CD4-positive, alpha-beta T cell (primary cell): ENCODE measurements at regions not wholly inside any gene's neighbourhood (a gene's known extent, or its start where the extent isn't known, plus 50 kb on each side); places are given as distances from the start of the nearest gene placed in this dataset.

Experiments
- ATAC-seq: fragments of 200-7000 bp; cut with Tn5 transposase; one replicate; pipeline ENCODE4 v1.10.0; 2022; ENCODE audit warnings: mild to moderate bottlenecking; ENCODE audit not compliant: poor library complexity
- CTCF ChIA-PET: fragments of 350-600 bp; sonication (Branson Sonifier 250); formaldehyde crosslinking; loops from one replicate; lab custom pipeline; 2021; ENCODE audit warnings: antibody characterized with exemption, inconsistent platforms; lab: Charles Lee
- POLR2A ChIA-PET: fragments of 350-600 bp; sonication (Branson Sonifier 250); formaldehyde crosslinking; loops from one replicate; lab custom pipeline; 2021; ENCODE audit warnings: antibody characterized with exemption, inconsistent platforms; lab: Charles Lee
- DNase-seq, 14 experiments: peaks; one replicate each; pipeline ENCODE4 v3.0.0-alpha.2; 2013 to 2020; ENCODE audit warnings: mixed read lengths in 2 of 14
- H3K27ac ChIP-seq, 2 donors: one replicate each; pipeline versions ENCODE4 v1.5.1 to v1.7.0; 2013; ENCODE audit warnings: low read length in 2 of 2, low read depth in 1 of 2, mild to moderate bottlenecking in 1 of 2
- H3K27me3 ChIP-seq, 2 experiments: 1 replicate in 1 of 2; 2 replicates in 1 of 2; pipeline versions ENCODE4 v1.6.1 to v1.7.0; 2013; ENCODE audit warnings: low read length in 2 of 2, control low read depth in 1 of 2, mild to moderate bottlenecking in 1 of 2, moderate library complexity in 1 of 2; ENCODE audit not compliant: insufficient read depth in 2 of 2, control insufficient read depth in 1 of 2
- H3K36me3 ChIP-seq: one replicate; pipeline ENCODE4 v1.6.1; 2013; ENCODE audit warnings: low read length, control low read depth; ENCODE audit not compliant: insufficient read depth
- H3K4me1 ChIP-seq: one replicate; pipeline ENCODE4 v1.6.1; 2013; ENCODE audit warnings: low read length, control low read depth; ENCODE audit not compliant: insufficient read depth
- H3K4me3 ChIP-seq: one replicate; pipeline ENCODE4 v1.5.1; 2013; ENCODE audit warnings: mild to moderate bottlenecking, low read length, moderate library complexity
- H3K9me3 ChIP-seq, 2 experiments: 1 replicate in 1 of 2; 2 replicates in 1 of 2; pipeline versions ENCODE4 v1.6.1 to v1.7.0; 2013; ENCODE audit warnings: low read length in 2 of 2, mild to moderate bottlenecking in 2 of 2, control low read depth in 1 of 2, moderate library complexity in 1 of 2; ENCODE audit not compliant: control insufficient read depth in 1 of 2, insufficient read depth in 1 of 2
- H3K27ac Mint-ChIP-seq: one replicate; pipeline ENCODE4 v1.8.0; 2020; ENCODE audit warnings: mixed read lengths
- H3K27me3 Mint-ChIP-seq: one replicate; pipeline ENCODE4 v1.8.0; 2021; ENCODE audit warnings: mixed read lengths
- H3K36me3 Mint-ChIP-seq: one replicate; pipeline ENCODE4 v1.8.0; 2021; ENCODE audit warnings: low read depth, mixed read lengths
- H3K4me1 Mint-ChIP-seq: one replicate; pipeline ENCODE4 v1.8.0; 2021; ENCODE audit warnings: low read depth, mixed read lengths
- H3K4me3 Mint-ChIP-seq: one replicate; pipeline ENCODE4 v1.8.0; 2020; ENCODE audit warnings: mild to moderate bottlenecking, mixed read lengths
- H3K9me3 Mint-ChIP-seq: one replicate; pipeline ENCODE4 v1.8.0; 2020; ENCODE audit warnings: mixed read lengths
- intact Hi-C, 2 experiments: fragments of 100-400 bp; cut with DNase I in 1 of 2; cut with micrococcal nuclease in 1 of 2; formaldehyde crosslinking; loops; one replicate each; pipeline versions ENCODE4 v1.15.1 to v1.9.0; 2023 to 2025; cut with DNase I, micrococcal nuclease
- TF ChIP-seq, protein P1 (sequence below): fragments of 200-600 bp; IDR thresholded peaks from one replicate; pipeline ENCODE4 v1.8.0; 2022; ENCODE audit warnings: antibody characterized with exemption, mild to moderate bottlenecking

DNA sequence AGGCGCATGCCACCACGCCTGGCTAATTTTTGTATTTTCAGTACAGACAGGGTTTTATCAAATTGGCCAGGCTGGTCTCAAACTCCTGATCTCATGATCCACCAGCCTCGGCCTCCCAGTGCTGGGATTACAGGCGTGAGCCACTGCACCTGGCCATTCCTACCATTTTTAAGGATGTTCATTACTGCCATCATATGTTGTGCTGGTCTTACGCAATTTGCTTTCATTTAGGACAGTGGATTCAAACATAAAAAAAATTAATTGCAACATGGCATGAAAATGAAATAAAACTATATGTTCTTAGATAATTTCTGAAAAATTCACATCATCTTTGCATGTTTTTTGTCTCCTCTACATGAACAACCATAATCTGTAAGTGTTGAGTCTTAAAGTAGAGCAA is 527.7 kb downstream of the LTN1 start:
- no peak overlapping the region for H3K4me3 Mint-ChIP-seq

DNA sequence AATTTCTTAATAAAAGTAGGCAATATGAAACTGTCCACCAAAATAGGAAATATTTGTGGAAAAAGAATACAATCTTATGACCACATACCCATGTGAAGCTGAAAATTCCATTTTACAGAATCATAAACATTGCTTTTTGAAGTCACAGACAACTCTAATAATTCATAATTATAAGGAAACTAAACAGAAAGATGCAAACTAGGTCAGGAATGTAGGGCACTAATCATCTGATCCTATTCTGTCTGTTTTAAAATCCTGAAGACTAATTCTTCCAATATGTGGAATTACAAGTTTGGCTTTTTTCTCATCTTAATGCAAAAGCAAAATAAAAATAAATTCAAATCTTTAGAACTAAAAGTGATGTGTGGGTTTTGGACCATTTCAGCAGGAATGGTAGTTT is 528.6 kb downstream of the LTN1 start:
- TF ChIP-seq, protein P1, sequence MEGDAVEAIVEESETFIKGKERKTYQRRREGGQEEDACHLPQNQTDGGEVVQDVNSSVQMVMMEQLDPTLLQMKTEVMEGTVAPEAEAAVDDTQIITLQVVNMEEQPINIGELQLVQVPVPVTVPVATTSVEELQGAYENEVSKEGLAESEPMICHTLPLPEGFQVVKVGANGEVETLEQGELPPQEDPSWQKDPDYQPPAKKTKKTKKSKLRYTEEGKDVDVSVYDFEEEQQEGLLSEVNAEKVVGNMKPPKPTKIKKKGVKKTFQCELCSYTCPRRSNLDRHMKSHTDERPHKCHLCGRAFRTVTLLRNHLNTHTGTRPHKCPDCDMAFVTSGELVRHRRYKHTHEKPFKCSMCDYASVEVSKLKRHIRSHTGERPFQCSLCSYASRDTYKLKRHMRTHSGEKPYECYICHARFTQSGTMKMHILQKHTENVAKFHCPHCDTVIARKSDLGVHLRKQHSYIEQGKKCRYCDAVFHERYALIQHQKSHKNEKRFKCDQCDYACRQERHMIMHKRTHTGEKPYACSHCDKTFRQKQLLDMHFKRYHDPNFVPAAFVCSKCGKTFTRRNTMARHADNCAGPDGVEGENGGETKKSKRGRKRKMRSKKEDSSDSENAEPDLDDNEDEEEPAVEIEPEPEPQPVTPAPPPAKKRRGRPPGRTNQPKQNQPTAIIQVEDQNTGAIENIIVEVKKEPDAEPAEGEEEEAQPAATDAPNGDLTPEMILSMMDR = no peak
- intact Hi-C loops = no loop called here
- Histone ChIP-seq H3K9me3 (no peaks in the 10 kb centered on the region), H3K4me3 (no peak overlapping the region), H3K27ac (no peak overlapping the region), H3K4me1 (no peaks in the 10 kb centered on the region), H3K27me3 (no peaks in the 10 kb centered on the region), H3K36me3 (no peaks in the 10 kb centered on the region)
- H3K27me3 Mint-ChIP-seq = peaks cover 19% of the 10 kb centered on the region
- no peaks in the 10 kb centered on the region for H3K4me1 Mint-ChIP-seq
- H3K36me3 Mint-ChIP-seq = no peaks in the 10 kb centered on the region
- ChIA-PET POLR2A (no interaction called here), CTCF (no interaction called here)
- no peak overlapping the region for H3K4me3 Mint-ChIP-seq
- no peaks in the 10 kb centered on the region for H3K9me3 Mint-ChIP-seq
- no peak overlapping the region for H3K27ac Mint-ChIP-seq
- no peak for DNase-seq
- ATAC-seq = no peak

More for the DNA sequence above, 527.7 kb downstream of the LTN1 start:
- ChIA-PET CTCF (no interaction called here), POLR2A (no interaction called here)
- Histone ChIP-seq H3K4me3 (no peak overlapping the region), H3K27me3 (no peaks in the 10 kb centered on the region), H3K27ac (no peak overlapping the region), H3K4me1 (no peaks in the 10 kb centered on the region), H3K9me3 (no peaks in the 10 kb centered on the region), H3K36me3 (no peaks in the 10 kb centered on the region)
- ATAC-seq (no peak), DNase-seq (no peak)
- Mint-ChIP-seq H3K27me3 (peaks cover 24% of the 10 kb centered on the region), H3K9me3 (no peaks in the 10 kb centered on the region), H3K4me1 (no peaks in the 10 kb centered on the region), H3K27ac (no peak overlapping the region), H3K36me3 (no peaks in the 10 kb centered on the region)
- TF ChIP-seq, protein P1 = no peak
- intact Hi-C loops = no loop called here

DNA sequence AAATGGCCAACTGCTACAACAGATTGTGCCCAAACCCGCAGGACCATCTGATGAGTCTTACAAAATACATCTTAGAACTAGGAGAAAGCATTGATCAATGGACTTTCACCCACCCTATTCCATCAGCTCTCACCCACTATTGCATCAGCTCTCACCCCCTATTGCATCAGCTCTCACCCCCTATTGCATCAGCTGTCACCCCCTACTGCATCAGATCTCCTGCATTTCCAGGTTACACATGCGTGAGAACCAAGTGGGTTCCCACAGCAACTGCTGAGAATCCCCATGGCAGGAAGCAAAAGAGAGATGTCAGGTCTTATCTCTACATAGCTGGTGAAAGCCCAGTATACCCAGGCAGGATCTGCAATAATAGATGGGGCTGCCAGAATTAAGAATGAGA is 533.5 kb downstream of the LTN1 start:
- no peak for DNase-seq
- H3K9me3 Mint-ChIP-seq = no peaks in the 10 kb centered on the region
- H3K4me1 ChIP-seq = no peaks in the 10 kb centered on the region
- H3K27me3 Mint-ChIP-seq = peaks cover 10% of the 10 kb centered on the region
- no peaks in the 10 kb centered on the region for H3K9me3 ChIP-seq
- H3K27me3 ChIP-seq = no peaks in the 10 kb centered on the region
- no peak overlapping the region for H3K4me3 Mint-ChIP-seq
- ATAC-seq = no peak
- H3K36me3 Mint-ChIP-seq = no peaks in the 10 kb centered on the region
- no peak overlapping the region for H3K27ac ChIP-seq
- no peaks in the 10 kb centered on the region for H3K36me3 ChIP-seq
- TF ChIP-seq, protein P1 = no peak
- CTCF ChIA-PET = interaction anchor here (0.6 kb wide), 1 partner anchor 1018 kb away, joined by 3 read pairs; no protein-coding TSS in a partner anchor
- H3K4me3 ChIP-seq = no peak overlapping the region
- H3K4me1 Mint-ChIP-seq = no peaks in the 10 kb centered on the region
- POLR2A ChIA-PET = no interaction called here
- no peak overlapping the region for H3K27ac Mint-ChIP-seq
- intact Hi-C loops = no loop called here
